ENCODE measurements at regions not wholly inside any gene's neighbourhood (a gene's known extent, or its start where the extent isn't known, plus 50 kb on each side); places are given as distances from the start of the nearest gene placed in this dataset.

- H3K18ac ChIP-seq (ENCODE audit: extremely low read depth, low read length) = no peak overlapping the region
- FAIRE-seq (no peak), DNase-seq (ENCODE audit: low read depth in 1 of 2, low spot score in 2 of 2) (no peak)
- H3K36me3 ChIP-seq (ENCODE audit: control insufficient read depth in 2 of 4, insufficient read depth in 4 of 4, low read length in 3 of 4) = no peaks in the 10 kb centered on the region
- H2BK12ac ChIP-seq (ENCODE audit: low read depth, low read length) = no peak overlapping the region
- POLR2A ChIA-PET (ENCODE audit: partially characterized antibody) = no interaction called here
- CTCF ChIA-PET (ENCODE audit: partially characterized antibody) = interaction anchor here (0.8 to 1.2 kb wide), 2 partner anchors 17 to 38 kb away, joined by 3 to 4 read pairs; no protein-coding TSS in a partner anchor
- no peaks in the 10 kb centered on the region for H3K23me2 ChIP-seq (ENCODE audit: low read depth, low read length)
- H4K8ac ChIP-seq (ENCODE audit: extremely low read depth, insufficient read depth, low read length) = no peak overlapping the region
- no peak overlapping the region for H3K23ac ChIP-seq (ENCODE audit: insufficient read length)
- H3K4me1 ChIP-seq (replicated peaks in 1 of 4; ENCODE audit: control insufficient read depth in 3 of 4, insufficient read depth in 4 of 4, low read length in 3 of 4) = no peaks in the 10 kb centered on the region
- no peak overlapping the region for H3K14ac ChIP-seq (ENCODE audit: insufficient read length)
- H3K4me3 ChIP-seq (ENCODE audit: extremely low read depth in 1 of 4, insufficient read depth in 2 of 4, low read depth in 3 of 4, low read length in 4 of 4) = no peak overlapping the region
- no peak overlapping the region for H2BK20ac ChIP-seq (ENCODE audit: low read length)
- H2AFZ ChIP-seq (ENCODE audit: low read length) = no peak overlapping the region
- H3K27ac ChIP-seq (ENCODE audit: low read depth, low read length) = no peak overlapping the region
- H3K9me3 ChIP-seq (ENCODE audit: insufficient read depth in 2 of 2, low read depth in 1 of 2, low read length in 1 of 2) = no peaks in the 10 kb centered on the region
- no peaks in the 10 kb centered on the region for H3K27me3 ChIP-seq (replicated peaks in 1 of 4; ENCODE audit: control insufficient read depth in 3 of 4, extremely low read depth in 1 of 4, insufficient read depth in 3 of 4, low read length in 3 of 4)
- H2BK5ac ChIP-seq (ENCODE audit: low read depth, low read length) = no peak overlapping the region
- H3K79me1 ChIP-seq (ENCODE audit: low read depth, low read length) = no peaks in the 10 kb centered on the region
- no peak overlapping the region for H2AK5ac ChIP-seq (ENCODE audit: low read depth, low read length)
- H2BK15ac ChIP-seq (ENCODE audit: low read length) = no peak overlapping the region
- no peak overlapping the region for H4K5ac ChIP-seq (ENCODE audit: insufficient read length, low read depth, low read length)
- no peak overlapping the region for H3K4ac ChIP-seq (replicated peaks; ENCODE audit: insufficient read length, low read depth, low read length)
- H3K79me2 ChIP-seq (ENCODE audit: control insufficient read depth in 1 of 2, insufficient read depth in 2 of 2, low read length in 2 of 2) = no peaks in the 10 kb centered on the region
- H3K9ac ChIP-seq (replicated peaks in 1 of 4; ENCODE audit: extremely low read depth in 1 of 4, low read depth in 3 of 4, low read length in 3 of 4) = no peak overlapping the region
- H3K4me2 ChIP-seq (ENCODE audit: insufficient read depth in 1 of 2, low read depth in 2 of 2, low read length in 2 of 2) = no peak overlapping the region
- H2BK120ac ChIP-seq (replicated peaks; ENCODE audit: low read depth, low read length) = no peak overlapping the region
- 93% methylated on average over 2 of the region's 2 CpGs; no CpG with 5 or more reads in 1 of the 2 experiments for WGBS, 2 experiments (ENCODE audit: extremely low coverage in 1 of 2, insufficient coverage in 1 of 2, insufficient read length in 1 of 2, insufficient replicate concordance in 2 of 2, low coverage in 1 of 2, low lambda C conversion rate in 2 of 2, missing lambda C conversion rate in 1 of 2)
- H3K56ac ChIP-seq (replicated peaks; ENCODE audit: insufficient read length, low read depth, low read length) = no peak overlapping the region
- H4K20me1 ChIP-seq (replicated peaks in 1 of 2; ENCODE audit: control insufficient read depth in 1 of 2, insufficient read depth in 2 of 2, low read length in 2 of 2) = no peaks in the 10 kb centered on the region
- H4K91ac ChIP-seq (replicated peaks; ENCODE audit: insufficient read length, low read length) = no peak overlapping the region
- TF ChIP-seq CEBPB (IDR thresholded peaks at IDR 0.05; ENCODE audit: low read depth, low read length) (no peak), CTBP2 (IDR thresholded peaks at IDR 0.05; ENCODE audit: borderline replicate concordance, insufficient read depth, insufficient read length, low read length) (no peak), HDAC6 (IDR thresholded peaks at IDR 0.05; ENCODE audit: low read depth, low read length) (no peak), CBX5 (IDR thresholded peaks at IDR 0.05; ENCODE audit: low read depth, low read length) (no peak), KDM4A (IDR thresholded peaks at IDR 0.05; ENCODE audit: low read depth, low read length, severe bottlenecking) (no peak), EZH2 (IDR thresholded peaks at IDR 0.05; ENCODE audit: low read depth, low read length, severe bottlenecking) (no peak), POLR2AphosphoS5 (IDR thresholded peaks at IDR 0.05; ENCODE audit: low read depth, low read length) (no peak), SP2 (IDR thresholded peaks at IDR 0.05; ENCODE audit: low read length) (no peak), GABPA (IDR thresholded peaks at IDR 0.05; ENCODE audit: borderline replicate concordance, insufficient read depth, low read length) (no peak), SP1 (IDR thresholded peaks at IDR 0.05; ENCODE audit: low read depth, low read length) (no peak), SIX5 (IDR thresholded peaks at IDR 0.05; ENCODE audit: low read depth, low read length) (no peak), SP4 (IDR thresholded peaks at IDR 0.05; ENCODE audit: low read length) (no peak), YY1 (IDR thresholded peaks at IDR 0.05; ENCODE audit: low read depth, low read length) (no peak), JUND (IDR thresholded peaks at IDR 0.05; ENCODE audit: low read length) (no peak), BRCA1 (IDR thresholded peaks at IDR 0.05; ENCODE audit: low read depth, low read length) (no peak), ASH2L (IDR thresholded peaks at IDR 0.05; ENCODE audit: low read length) (no peak), CHD2 (IDR thresholded peaks at IDR 0.05; ENCODE audit: low read length) (no peak)
These were observed 536.9 kb upstream of the FAM174A start for GRCh38 chr5:99998319-99998718.

Measured in H1 (cell line).